ENCODE measurements at regions not wholly inside any gene's neighbourhood (a gene's known extent, or its start where the extent isn't known, plus 50 kb on each side); places are given as distances from the start of the nearest gene placed in this dataset.

GRCh38 chr5:78726571-78726970, 78.0 kb upstream of the LHFPL2 start:
- H3K4me3 ChIP-seq (ENCODE audit: low read length) = no peak overlapping the region
- no peaks in the 10 kb centered on the region for H3K79me2 ChIP-seq (ENCODE audit: control insufficient read depth, insufficient read depth, low read length)
- no peak overlapping the region for H3K9ac ChIP-seq (ENCODE audit: low read length)
- H2BK15ac ChIP-seq (replicated peaks; ENCODE audit: low read depth) = no peak overlapping the region
- H3K4me1 ChIP-seq (ENCODE audit: control insufficient read depth, low read depth, low read length) = no peaks in the 10 kb centered on the region
- no peak overlapping the region for H3K18ac ChIP-seq (ENCODE audit: low read length)
- DNase-seq = no peak
- H2BK5ac ChIP-seq (ENCODE audit: low read length) = no peak overlapping the region
- no peak overlapping the region for H3K4me2 ChIP-seq (ENCODE audit: low read length)
- no peak overlapping the region for H3K23ac ChIP-seq (ENCODE audit: low read length)
- no peak overlapping the region for H3K56ac ChIP-seq (ENCODE audit: low read length)
- no peak overlapping the region for H3K27ac ChIP-seq (ENCODE audit: low read depth, low read length)
- no CpG with 5 or more reads among the region's 3 CpGs for WGBS (ENCODE audit: extremely low coverage, insufficient coverage, low lambda C conversion rate)
- H2BK120ac ChIP-seq (ENCODE audit: low read depth, low read length) = no peak overlapping the region
- H4K5ac ChIP-seq (ENCODE audit: low read length) = no peak overlapping the region
- no peak overlapping the region for H3K4ac ChIP-seq (ENCODE audit: low read depth, low read length)
- no peaks in the 10 kb centered on the region for H3K36me3 ChIP-seq (ENCODE audit: control insufficient read depth, insufficient read depth, low read length)
- no peak overlapping the region for H2AK5ac ChIP-seq (ENCODE audit: low read length)
- H3K79me1 ChIP-seq (ENCODE audit: low read length) = no peaks in the 10 kb centered on the region
- no peaks in the 10 kb centered on the region for H3K27me3 ChIP-seq (ENCODE audit: insufficient read depth, low read length, poor library complexity)
- no peak overlapping the region for H4K8ac ChIP-seq (ENCODE audit: low read depth, low read length)

- H2BK15ac ChIP-seq (replicated peaks; ENCODE audit: low read depth) = no peak overlapping the region
- H3K9ac ChIP-seq (ENCODE audit: low read length) = no peak overlapping the region
- no peak overlapping the region for H3K27ac ChIP-seq (ENCODE audit: low read depth, low read length)
- DNase-seq = no peak
- no peak overlapping the region for H2BK120ac ChIP-seq (ENCODE audit: low read depth, low read length)
- H3K4ac ChIP-seq (ENCODE audit: low read depth, low read length) = no peak overlapping the region
- WGBS (ENCODE audit: extremely low coverage, insufficient coverage, low lambda C conversion rate) = no CpG with 5 or more reads among the region's 3 CpGs
- H3K4me3 ChIP-seq (ENCODE audit: low read length) = no peak overlapping the region
- no peak overlapping the region for H2BK5ac ChIP-seq (ENCODE audit: low read length)
- no peak overlapping the region for H3K56ac ChIP-seq (ENCODE audit: low read length)
- H3K27me3 ChIP-seq (ENCODE audit: insufficient read depth, low read length, poor library complexity) = no peaks in the 10 kb centered on the region
- no peaks in the 10 kb centered on the region for H3K36me3 ChIP-seq (ENCODE audit: control insufficient read depth, insufficient read depth, low read length)
- H3K79me1 ChIP-seq (ENCODE audit: low read length) = no peaks in the 10 kb centered on the region
- H3K4me1 ChIP-seq (ENCODE audit: control insufficient read depth, low read depth, low read length) = no peaks in the 10 kb centered on the region
- H2AK5ac ChIP-seq (ENCODE audit: low read length) = no peak overlapping the region
- no peak overlapping the region for H3K18ac ChIP-seq (ENCODE audit: low read length)
- H4K8ac ChIP-seq (ENCODE audit: low read depth, low read length) = no peak overlapping the region
- H3K79me2 ChIP-seq (ENCODE audit: control insufficient read depth, insufficient read depth, low read length) = no peaks in the 10 kb centered on the region
- H3K23ac ChIP-seq (ENCODE audit: low read length) = no peak overlapping the region
- no peak overlapping the region for H4K5ac ChIP-seq (ENCODE audit: low read length)
- no peak overlapping the region for H3K4me2 ChIP-seq (ENCODE audit: low read length)
Measured at GRCh38 chr5:78726003-78726402, 77.4 kb upstream of the LHFPL2 start.

- Histone ChIP-seq H3K4me2 (ENCODE audit: low read length) (no peak overlapping the region), H2AK5ac (ENCODE audit: low read length) (no peak overlapping the region), H3K27ac (ENCODE audit: low read depth, low read length) (no peak overlapping the region), H3K4me1 (ENCODE audit: control insufficient read depth, low read depth, low read length) (no peaks in the 10 kb centered on the region), H4K8ac (ENCODE audit: low read depth, low read length) (no peak overlapping the region), H3K4ac (ENCODE audit: low read depth, low read length) (no peak overlapping the region), H3K56ac (ENCODE audit: low read length) (no peak overlapping the region), H3K36me3 (ENCODE audit: control insufficient read depth, insufficient read depth, low read length) (no peaks in the 10 kb centered on the region), H3K27me3 (ENCODE audit: insufficient read depth, low read length, poor library complexity) (no peaks in the 10 kb centered on the region), H2BK5ac (ENCODE audit: low read length) (no peak overlapping the region), H3K79me1 (ENCODE audit: low read length) (no peaks in the 10 kb centered on the region), H3K23ac (ENCODE audit: low read length) (no peak overlapping the region), H3K4me3 (ENCODE audit: low read length) (no peak overlapping the region), H3K18ac (ENCODE audit: low read length) (no peak overlapping the region), H3K79me2 (ENCODE audit: control insufficient read depth, insufficient read depth, low read length) (no peaks in the 10 kb centered on the region), H2BK15ac (replicated peaks; ENCODE audit: low read depth) (no peak overlapping the region), H4K5ac (ENCODE audit: low read length) (no peak overlapping the region), H2BK120ac (ENCODE audit: low read depth, low read length) (no peak overlapping the region), H3K9ac (ENCODE audit: low read length) (no peak overlapping the region)
- no peak for DNase-seq
Measured at GRCh38 chr5:78724061-78724460, 75.5 kb upstream of the LHFPL2 start.

- no peak overlapping the region for H2BK5ac ChIP-seq (ENCODE audit: low read length)
- H2BK15ac ChIP-seq (replicated peaks; ENCODE audit: low read depth) = no peak overlapping the region
- no peaks in the 10 kb centered on the region for H3K79me2 ChIP-seq (ENCODE audit: control insufficient read depth, insufficient read depth, low read length)
- no peak overlapping the region for H3K27ac ChIP-seq (ENCODE audit: low read depth, low read length)
- H4K5ac ChIP-seq (ENCODE audit: low read length) = no peak overlapping the region
- no peak overlapping the region for H3K18ac ChIP-seq (ENCODE audit: low read length)
- H2AK5ac ChIP-seq (ENCODE audit: low read length) = no peak overlapping the region
- WGBS (ENCODE audit: extremely low coverage, insufficient coverage, low lambda C conversion rate) = no CpG with 5 or more reads among the region's 5 CpGs
- no peaks in the 10 kb centered on the region for H3K36me3 ChIP-seq (ENCODE audit: control insufficient read depth, insufficient read depth, low read length)
- no peak overlapping the region for H4K8ac ChIP-seq (ENCODE audit: low read depth, low read length)
- H3K23ac ChIP-seq (ENCODE audit: low read length) = no peak overlapping the region
- no peaks in the 10 kb centered on the region for H3K79me1 ChIP-seq (ENCODE audit: low read length)
- H3K4me3 ChIP-seq (ENCODE audit: low read length) = no peak overlapping the region
- no peak overlapping the region for H3K56ac ChIP-seq (ENCODE audit: low read length)
- H3K4me1 ChIP-seq (ENCODE audit: control insufficient read depth, low read depth, low read length) = no peaks in the 10 kb centered on the region
- no peak for DNase-seq
- H2BK120ac ChIP-seq (ENCODE audit: low read depth, low read length) = no peak overlapping the region
- H3K27me3 ChIP-seq (ENCODE audit: insufficient read depth, low read length, poor library complexity) = no peaks in the 10 kb centered on the region
- no peak overlapping the region for H3K4me2 ChIP-seq (ENCODE audit: low read length)
- no peak overlapping the region for H3K9ac ChIP-seq (ENCODE audit: low read length)
- no peak overlapping the region for H3K4ac ChIP-seq (ENCODE audit: low read depth, low read length)
Measured at GRCh38 chr5:78720997-78721396, 72.4 kb upstream of the LHFPL2 start.

- Histone ChIP-seq H2BK5ac (ENCODE audit: low read length) (no peak overlapping the region), H3K18ac (ENCODE audit: low read length) (no peak overlapping the region), H4K5ac (ENCODE audit: low read length) (no peak overlapping the region), H2BK120ac (ENCODE audit: low read depth, low read length) (no peak overlapping the region), H4K8ac (ENCODE audit: low read depth, low read length) (no peak overlapping the region), H3K4ac (ENCODE audit: low read depth, low read length) (no peak overlapping the region), H3K4me3 (ENCODE audit: low read length) (no peak overlapping the region), H3K56ac (ENCODE audit: low read length) (no peak overlapping the region), H3K4me2 (ENCODE audit: low read length) (no peak overlapping the region), H3K36me3 (ENCODE audit: control insufficient read depth, insufficient read depth, low read length) (no peaks in the 10 kb centered on the region), H2BK15ac (replicated peaks; ENCODE audit: low read depth) (no peak overlapping the region), H2AK5ac (ENCODE audit: low read length) (no peak overlapping the region), H3K9ac (ENCODE audit: low read length) (no peak overlapping the region), H3K79me2 (ENCODE audit: control insufficient read depth, insufficient read depth, low read length) (no peaks in the 10 kb centered on the region), H3K79me1 (ENCODE audit: low read length) (no peaks in the 10 kb centered on the region), H3K23ac (ENCODE audit: low read length) (no peak overlapping the region), H3K4me1 (ENCODE audit: control insufficient read depth, low read depth, low read length) (no peaks in the 10 kb centered on the region), H3K27ac (ENCODE audit: low read depth, low read length) (no peak overlapping the region), H3K27me3 (ENCODE audit: insufficient read depth, low read length, poor library complexity) (no peaks in the 10 kb centered on the region)
- no peak for DNase-seq
- WGBS (ENCODE audit: extremely low coverage, insufficient coverage, low lambda C conversion rate) = no CpG with 5 or more reads among the region's 9 CpGs
Measured at GRCh38 chr5:78720227-78720985, 71.8 kb upstream of the LHFPL2 start.

Data from mesendoderm (in vitro differentiated cells).